ENCODE measurements at regions not wholly inside any gene's neighbourhood (a gene's known extent, or its start where the extent isn't known, plus 50 kb on each side); places are given as distances from the start of the nearest gene placed in this dataset.

- DNase-seq (ENCODE audit: low read depth): no peak
- peaks cover 26% of the 10 kb centered on the region for H3K27me3 ChIP-seq (ENCODE audit: control insufficient read depth, insufficient read depth, low read length)
- H3K4me3 ChIP-seq (ENCODE audit: low read depth, low read length): no peak overlapping the region
- CTCF ChIA-PET: no interaction called here
- TF ChIP-seq, protein P1, sequence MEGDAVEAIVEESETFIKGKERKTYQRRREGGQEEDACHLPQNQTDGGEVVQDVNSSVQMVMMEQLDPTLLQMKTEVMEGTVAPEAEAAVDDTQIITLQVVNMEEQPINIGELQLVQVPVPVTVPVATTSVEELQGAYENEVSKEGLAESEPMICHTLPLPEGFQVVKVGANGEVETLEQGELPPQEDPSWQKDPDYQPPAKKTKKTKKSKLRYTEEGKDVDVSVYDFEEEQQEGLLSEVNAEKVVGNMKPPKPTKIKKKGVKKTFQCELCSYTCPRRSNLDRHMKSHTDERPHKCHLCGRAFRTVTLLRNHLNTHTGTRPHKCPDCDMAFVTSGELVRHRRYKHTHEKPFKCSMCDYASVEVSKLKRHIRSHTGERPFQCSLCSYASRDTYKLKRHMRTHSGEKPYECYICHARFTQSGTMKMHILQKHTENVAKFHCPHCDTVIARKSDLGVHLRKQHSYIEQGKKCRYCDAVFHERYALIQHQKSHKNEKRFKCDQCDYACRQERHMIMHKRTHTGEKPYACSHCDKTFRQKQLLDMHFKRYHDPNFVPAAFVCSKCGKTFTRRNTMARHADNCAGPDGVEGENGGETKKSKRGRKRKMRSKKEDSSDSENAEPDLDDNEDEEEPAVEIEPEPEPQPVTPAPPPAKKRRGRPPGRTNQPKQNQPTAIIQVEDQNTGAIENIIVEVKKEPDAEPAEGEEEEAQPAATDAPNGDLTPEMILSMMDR (IDR thresholded peaks at IDR 0.05; ENCODE audit: insufficient read depth, low read depth, low read length): no peak
- POLR2A ChIA-PET: no interaction called here
- no peaks in the 10 kb centered on the region for H3K36me3 ChIP-seq (ENCODE audit: control insufficient read depth, insufficient read depth, low read length)
Observed at GRCh38 chr17:36864827-36865430, 72.3 kb upstream of the LHX1 start.

DNA sequence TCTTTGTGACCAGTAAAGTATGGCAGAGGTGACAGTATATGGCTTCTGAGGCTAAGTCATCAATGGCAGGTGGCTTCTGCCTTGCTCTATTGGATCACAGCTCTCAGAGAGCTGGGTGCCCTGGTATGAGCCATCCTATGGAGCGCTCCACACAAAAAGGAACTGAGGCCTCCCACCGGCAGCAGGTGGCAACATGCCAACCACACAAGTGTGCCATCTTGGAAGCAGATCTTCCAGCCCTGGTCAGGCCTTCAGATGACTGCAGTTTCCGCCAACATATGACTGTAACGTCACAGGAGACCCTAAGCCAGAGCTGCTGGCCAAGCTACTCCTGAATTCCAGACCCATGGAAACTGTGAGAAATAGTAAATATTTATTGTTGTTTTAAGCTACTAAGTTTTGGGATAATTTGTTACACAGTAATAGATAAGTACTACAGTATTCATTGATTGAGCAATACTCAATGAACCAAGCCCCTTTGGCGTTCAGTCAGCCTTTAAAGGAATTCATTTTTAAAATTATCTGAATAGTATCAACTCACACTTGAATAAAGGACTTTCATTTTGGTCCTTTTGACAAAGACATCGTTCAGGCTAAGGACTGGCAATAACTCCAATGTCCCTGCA is 69.4 kb upstream of the LHX1 start:
- ChIA-PET POLR2A (no interaction called here), CTCF (interaction anchor here (1.4 kb wide), 1 partner anchor 36 kb away, joined by 3 read pairs; no protein-coding TSS in a partner anchor)
- Histone ChIP-seq H3K27me3 (ENCODE audit: control insufficient read depth, insufficient read depth, low read length) (peaks cover 23% of the 10 kb centered on the region), H3K4me3 (ENCODE audit: low read depth, low read length) (no peak overlapping the region), H3K36me3 (ENCODE audit: control insufficient read depth, insufficient read depth, low read length) (no peaks in the 10 kb centered on the region)
- DNase-seq (ENCODE audit: low read depth): no peak
- TF ChIP-seq, protein P1 (IDR thresholded peaks at IDR 0.05; ENCODE audit: insufficient read depth, low read depth, low read length): no peak

DNA sequence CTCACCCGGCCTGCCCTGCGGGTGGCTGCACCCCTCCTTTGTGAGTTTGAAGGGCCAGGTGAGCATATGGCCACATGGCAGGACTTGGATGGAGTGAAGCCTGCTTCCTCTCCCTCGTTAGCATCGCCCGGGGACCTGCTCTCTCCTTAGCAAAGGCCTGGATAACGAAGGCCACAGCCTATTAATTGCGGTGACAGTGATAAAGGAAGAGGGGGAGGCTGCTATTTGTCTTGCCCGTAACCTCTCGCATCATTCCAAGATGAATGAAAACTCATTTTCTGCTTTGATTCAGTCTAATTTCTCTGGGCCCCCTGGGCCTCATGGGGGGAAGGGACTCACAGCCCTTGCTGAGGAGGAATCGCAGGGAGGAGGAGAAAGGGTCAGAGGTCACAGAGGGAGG is 68.5 kb upstream of the LHX1 start:
- POLR2A ChIA-PET: no interaction called here
- CTCF ChIA-PET: no interaction called here
- DNase-seq (ENCODE audit: low read depth): no peak

DNA sequence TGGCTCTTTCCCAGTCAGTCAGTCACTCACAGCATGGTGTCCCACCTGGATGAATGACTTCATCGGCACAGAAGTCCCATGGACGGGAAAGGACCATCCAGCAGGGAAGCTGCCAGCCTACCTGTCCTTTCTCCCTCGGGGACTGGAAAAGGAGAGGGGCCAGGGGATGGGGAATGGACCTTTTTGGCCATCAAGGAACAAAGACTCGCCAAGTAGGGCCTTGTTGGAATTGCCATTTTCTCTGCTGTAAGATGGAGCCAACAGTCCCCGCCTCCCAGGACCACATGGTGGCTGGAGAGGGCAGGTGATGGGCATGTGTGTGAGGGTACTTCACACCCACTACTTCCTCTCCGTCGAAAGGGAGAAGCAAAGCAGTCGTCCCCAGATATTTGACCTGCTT is 67.8 kb upstream of the LHX1 start:
- POLR2A ChIA-PET: no interaction called here
- DNase-seq (ENCODE audit: low read depth): no peak
- no peaks in the 10 kb centered on the region for H3K36me3 ChIP-seq (ENCODE audit: control insufficient read depth, insufficient read depth, low read length)

More for the DNA sequence above, 68.5 kb upstream of the LHX1 start:
- H3K36me3 ChIP-seq (ENCODE audit: control insufficient read depth, insufficient read depth, low read length): no peaks in the 10 kb centered on the region
- TF ChIP-seq, protein P1 (IDR thresholded peaks at IDR 0.05; ENCODE audit: insufficient read depth, low read depth, low read length): no peak
- no peak overlapping the region for H3K4me3 ChIP-seq (ENCODE audit: low read depth, low read length)
- H3K27me3 ChIP-seq (ENCODE audit: control insufficient read depth, insufficient read depth, low read length): peaks cover 21% of the 10 kb centered on the region

More for the DNA sequence above, 67.8 kb upstream of the LHX1 start:
- Histone ChIP-seq H3K4me3 (ENCODE audit: low read depth, low read length) (no peak overlapping the region), H3K27me3 (ENCODE audit: control insufficient read depth, insufficient read depth, low read length) (peaks cover 19% of the 10 kb centered on the region)
- CTCF ChIA-PET: no interaction called here
- TF ChIP-seq, protein P1 (IDR thresholded peaks at IDR 0.05; ENCODE audit: insufficient read depth, low read depth, low read length): no peak

All from BJ (cell line).